ENCODE measurements at regions not wholly inside any gene's neighbourhood (a gene's known extent, or its start where the extent isn't known, plus 50 kb on each side); places are given as distances from the start of the nearest gene placed in this dataset.

GRCh38 chr10:4607681-4608080, 218.3 kb upstream of the AKR1E2 start:
- Histone ChIP-seq H2BK5ac (ENCODE audit: insufficient read length, low read length) (no peak overlapping the region), H4K20me1 (ENCODE audit: control insufficient read depth, insufficient read depth, insufficient read length) (no peaks in the 10 kb centered on the region), H2BK120ac (ENCODE audit: low read depth, low read length, poor library complexity, severe bottlenecking) (no peak overlapping the region), H3K9me3 (ENCODE audit: control insufficient read depth, low read depth, low read length) (no peaks in the 10 kb centered on the region), H3K4me1 (ENCODE audit: insufficient read depth, low read length) (no peaks in the 10 kb centered on the region), H2AFZ (ENCODE audit: low read length) (no peak overlapping the region), H3T11ph (ENCODE audit: low read length) (no peak overlapping the region), H3K27me3 (ENCODE audit: insufficient read depth, low read length) (no peaks in the 10 kb centered on the region), H3K56ac (ENCODE audit: insufficient read length, low read depth, low read length) (no peak overlapping the region), H4K91ac (ENCODE audit: insufficient read length, low read depth, low read length) (no peak overlapping the region), H3K18ac (ENCODE audit: insufficient read length, low read depth, low read length) (no peak overlapping the region), H3K4me2 (ENCODE audit: insufficient read depth, insufficient read length, low read length) (no peak overlapping the region), H3K23ac (ENCODE audit: insufficient read length, low read depth, low read length) (no peak overlapping the region), H2AK5ac (ENCODE audit: insufficient read length, low read length) (no peak overlapping the region), H3K79me1 (ENCODE audit: insufficient read depth, low read depth, low read length, poor library complexity, severe bottlenecking) (no peaks in the 10 kb centered on the region), H2BK20ac (ENCODE audit: low read depth, low read length, poor library complexity, severe bottlenecking) (no peak overlapping the region), H3K79me2 (ENCODE audit: insufficient read depth, low read length) (no peaks in the 10 kb centered on the region), H3K14ac (ENCODE audit: insufficient read depth, low read length) (no peak overlapping the region), H2BK12ac (ENCODE audit: insufficient read length, low read depth, low read length) (no peak overlapping the region), H4K5ac (ENCODE audit: insufficient read length, low read depth, low read length) (no peak overlapping the region), H2BK15ac (ENCODE audit: low read depth, low read length) (no peak overlapping the region), H4K8ac (replicated peaks; ENCODE audit: insufficient read length, low read depth, low read length) (no peak overlapping the region), H3K23me2 (ENCODE audit: insufficient read length, low read depth, low read length, poor library complexity, severe bottlenecking) (no peaks in the 10 kb centered on the region), H3K9ac (ENCODE audit: extremely low read depth, insufficient read length, low read length) (no peak overlapping the region), H3K27ac (ENCODE audit: insufficient read length, low read depth, low read length) (no peak overlapping the region), H3K4ac (ENCODE audit: low read depth, low read length) (no peak overlapping the region)
- Mint-ChIP-seq H3K36me3 (ENCODE audit: insufficient read depth in 1 of 3, low read depth in 3 of 3) (no peaks in the 10 kb centered on the region), H3K9me3 (no peaks in the 10 kb centered on the region; a peak in 1 of 5 replicates), H3K27me3 (ENCODE audit: low read depth) (no peaks in the 10 kb centered on the region), H3K4me3 (no peak overlapping the region), H3K4me1 (no peaks in the 10 kb centered on the region), H3K27ac (no peak overlapping the region)
- no peak for DNase-seq
- no peak for TF ChIP-seq CTCF (conservative IDR thresholded peaks at IDR 0.05)
- no CpG with 5 or more reads among the region's 13 CpGs for WGBS (ENCODE audit: extremely low coverage, insufficient read length, low lambda C conversion rate)
